Trophoblast cell (in vitro differentiated cells and primary cell): ENCODE measurements at regions not wholly inside any gene's neighbourhood (a gene's known extent, or its start where the extent isn't known, plus 50 kb on each side); places are given as distances from the start of the nearest gene placed in this dataset.
A peak's percentile ranks its signal among the peaks of the same experiment; 100 is the strongest.

Experiments
- DNase-seq, 2 donors: peaks; one replicate each; pipeline ENCODE4 v3.0.0-alpha.2; 2016
- H2AFZ ChIP-seq: 2 replicates; pipeline ENCODE4 v1.6.1; 2013; ENCODE audit warnings: low read length, moderate library complexity, mild to moderate bottlenecking; ENCODE audit not compliant: insufficient read depth, poor library complexity
- H2AK5ac ChIP-seq: 2 replicates; pipeline ENCODE4 v1.6.1; 2013; ENCODE audit warnings: mild to moderate bottlenecking, low read length
- H2BK120ac ChIP-seq: 2 replicates; pipeline ENCODE4 v1.6.1; 2013; ENCODE audit warnings: low read length, mild to moderate bottlenecking, moderate library complexity; ENCODE audit not compliant: insufficient read depth, poor library complexity
- H2BK12ac ChIP-seq: 2 replicates; pipeline ENCODE4 v1.6.1; 2013; ENCODE audit warnings: mild to moderate bottlenecking, low read length, moderate library complexity
- H2BK5ac ChIP-seq: 2 replicates; pipeline ENCODE4 v1.6.1; 2013; ENCODE audit warnings: low read length, low read depth, moderate library complexity, mild to moderate bottlenecking; ENCODE audit not compliant: poor library complexity
- H3K14ac ChIP-seq: 2 replicates; pipeline ENCODE4 v1.6.1; 2013; ENCODE audit warnings: mild to moderate bottlenecking, low read length
- H3K18ac ChIP-seq: 2 replicates; pipeline ENCODE4 v1.6.1; 2013; ENCODE audit warnings: mild to moderate bottlenecking, low read length
- H3K23ac ChIP-seq: 2 replicates; pipeline ENCODE4 v1.6.1; 2013; ENCODE audit warnings: low read length
- H3K27ac ChIP-seq: 2 replicates; pipeline ENCODE4 v1.5.1; 2013; ENCODE audit warnings: low read depth, mild to moderate bottlenecking, inconsistent platforms, low read length, moderate library complexity
- H3K27me3 ChIP-seq: 2 replicates; pipeline ENCODE4 v1.6.1; 2013; ENCODE audit warnings: inconsistent platforms, mild to moderate bottlenecking, low read length, moderate library complexity; ENCODE audit not compliant: insufficient read depth
- H3K36me3 ChIP-seq, 2 experiments: 1 replicate in 1 of 2; 2 replicates in 1 of 2; pipeline ENCODE4 v1.6.1; 2013; ENCODE audit warnings: low read length in 2 of 2, mild to moderate bottlenecking in 2 of 2, moderate library complexity in 1 of 2; ENCODE audit not compliant: insufficient read depth in 2 of 2, control insufficient read depth in 1 of 2
- H3K4ac ChIP-seq: 2 replicates; pipeline ENCODE4 v1.6.1; 2013; ENCODE audit warnings: low read depth, mild to moderate bottlenecking, low read length, moderate library complexity
- H3K4me1 ChIP-seq, 2 experiments: 1 replicate in 1 of 2; 2 replicates in 1 of 2; pipeline ENCODE4 v1.6.1; 2013; ENCODE audit warnings: low read length in 2 of 2, mild to moderate bottlenecking in 2 of 2, moderate library complexity in 1 of 2; ENCODE audit not compliant: insufficient read depth in 2 of 2, control insufficient read depth in 1 of 2
- H3K4me2 ChIP-seq: 2 replicates; pipeline ENCODE4 v1.6.1; 2013; ENCODE audit warnings: inconsistent platforms, mild to moderate bottlenecking, low read length, moderate library complexity
- H3K4me3 ChIP-seq: 2 replicates; pipeline ENCODE4 v1.5.1; 2013; ENCODE audit warnings: mild to moderate bottlenecking, low read depth, low read length, inconsistent platforms
- H3K79me1 ChIP-seq: one replicate; pipeline ENCODE4 v1.6.1; 2013; ENCODE audit warnings: low read length
- H3K79me2 ChIP-seq: 2 replicates; pipeline ENCODE4 v1.6.1; 2013; ENCODE audit warnings: low read length, mild to moderate bottlenecking; ENCODE audit not compliant: control insufficient read depth, insufficient read depth, poor library complexity
- H3K9ac ChIP-seq: 2 replicates; pipeline ENCODE4 v1.6.1; 2013; ENCODE audit warnings: mild to moderate bottlenecking, low read length
- H3K9me3 ChIP-seq: 2 replicates; pipeline ENCODE4 v1.6.1; 2013; ENCODE audit warnings: low read depth, mild to moderate bottlenecking, control low read depth, inconsistent platforms, low read length; ENCODE audit not compliant: insufficient read depth
- H4K12ac ChIP-seq: 2 replicates; pipeline ENCODE4 v1.6.1; 2013; ENCODE audit warnings: low read depth, mild to moderate bottlenecking, low read length, moderate library complexity
- H4K8ac ChIP-seq: 2 replicates; pipeline ENCODE4 v1.6.1; 2013; ENCODE audit warnings: low read depth, mild to moderate bottlenecking, low read length, moderate library complexity
- H4K91ac ChIP-seq: one replicate; pipeline ENCODE4 v1.6.1; 2013; ENCODE audit warnings: low read depth, mild to moderate bottlenecking, low read length, moderate library complexity
- WGBS: extraction: QIAGEN DNeasy Blood & Tissue Kit; methylation state at CpG from one replicate; pipeline ENCODE4 v1.1.7; 2013; ENCODE audit warnings: missing lambda C conversion rate; ENCODE audit not compliant: insufficient read length, insufficient coverage; ENCODE audit errors: extremely low coverage; 5-methylcytosine and 5-hydroxymethylcytosine counted together

GRCh38 chr6:22783931-22784330 lies 214.6 kb downstream of the HDGFL1 start:
- Histone ChIP-seq H3K27me3 (no peaks in the 10 kb centered on the region), H3K36me3 (no peaks in the 10 kb centered on the region), H3K9ac (no peak overlapping the region), H3K4me3 (no peak overlapping the region), H4K91ac (no peak overlapping the region), H3K79me1 (no peaks in the 10 kb centered on the region), H3K23ac (no peak overlapping the region), H2BK120ac (no peak overlapping the region), H3K4me2 (no peak overlapping the region), H3K14ac (no peak overlapping the region), H2BK12ac (no peak overlapping the region), H3K9me3 (peaks cover 4% of the 10 kb centered on the region), H4K8ac (no peak overlapping the region), H3K18ac (no peak overlapping the region), H3K27ac (no peak overlapping the region), H2AFZ (no peak overlapping the region), H3K79me2 (no peaks in the 10 kb centered on the region), H3K4me1 (no peaks in the 10 kb centered on the region), H4K12ac (no peak overlapping the region), H2AK5ac (no peak overlapping the region), H2BK5ac (no peak overlapping the region), H3K4ac (no peak overlapping the region)
- WGBS, result no CpG with 5 or more reads among the region's 4 CpGs
- DNase-seq, result no peak

GRCh38 chr6:22784601-22785410 lies 215.4 kb downstream of the HDGFL1 start:
- no peak for DNase-seq
- Histone ChIP-seq H3K23ac (peak overlapping the region; percentile 53), H3K18ac (no peak overlapping the region), H2BK12ac (no peak overlapping the region), H2AK5ac (no peak overlapping the region), H3K79me1 (no peaks in the 10 kb centered on the region), H3K9ac (no peak overlapping the region), H3K79me2 (no peaks in the 10 kb centered on the region), H3K4me1 (no peaks in the 10 kb centered on the region), H3K27ac (no peak overlapping the region), H3K4me3 (no peak overlapping the region), H3K14ac (no peak overlapping the region), H3K4me2 (no peak overlapping the region), H3K36me3 (no peaks in the 10 kb centered on the region), H3K27me3 (no peaks in the 10 kb centered on the region), H2BK5ac (no peak overlapping the region), H3K9me3 (no peaks in the 10 kb centered on the region), H2BK120ac (no peak overlapping the region), H4K12ac (no peak overlapping the region), H3K4ac (no peak overlapping the region), H4K8ac (no peak overlapping the region), H2AFZ (no peak overlapping the region), H4K91ac (no peak overlapping the region)
- WGBS, result no CpG with 5 or more reads among the region's 12 CpGs

GRCh38 chr6:22788038-22788437 lies 218.7 kb downstream of the HDGFL1 start:
- no peak for DNase-seq
- H3K27me3 ChIP-seq, result no peaks in the 10 kb centered on the region
- WGBS, result no CpG with 5 or more reads among the region's 7 CpGs

GRCh38 chr6:22789315-22789714 lies 219.9 kb downstream of the HDGFL1 start:
- WGBS, result no CpG with 5 or more reads among the region's 5 CpGs
- Histone ChIP-seq H3K4me1 (no peaks in the 10 kb centered on the region), H3K79me1 (no peaks in the 10 kb centered on the region), H3K14ac (no peak overlapping the region), H3K9ac (no peak overlapping the region), H3K36me3 (no peaks in the 10 kb centered on the region), H2BK5ac (no peak overlapping the region), H2AFZ (no peak overlapping the region), H2BK12ac (no peak overlapping the region), H3K18ac (no peak overlapping the region), H3K4ac (no peak overlapping the region), H3K4me3 (no peak overlapping the region), H3K27ac (no peak overlapping the region), H3K4me2 (no peak overlapping the region), H3K79me2 (no peaks in the 10 kb centered on the region), H4K91ac (no peak overlapping the region), H3K27me3 (no peaks in the 10 kb centered on the region), H2AK5ac (no peak overlapping the region), H3K23ac (no peak overlapping the region), H4K8ac (no peak overlapping the region), H4K12ac (no peak overlapping the region), H2BK120ac (no peak overlapping the region), H3K9me3 (no peaks in the 10 kb centered on the region)
- no peak for DNase-seq

More at GRCh38 chr6:22788038-22788437, 218.7 kb downstream of the HDGFL1 start:
- Histone ChIP-seq H3K79me1 (no peaks in the 10 kb centered on the region), H4K12ac (no peak overlapping the region), H3K9me3 (no peaks in the 10 kb centered on the region), H3K4ac (no peak overlapping the region), H4K91ac (no peak overlapping the region), H2BK5ac (no peak overlapping the region), H3K4me2 (no peak overlapping the region), H2AFZ (no peak overlapping the region), H2BK120ac (no peak overlapping the region), H3K27ac (no peak overlapping the region), H2AK5ac (no peak overlapping the region), H2BK12ac (no peak overlapping the region), H4K8ac (no peak overlapping the region), H3K79me2 (no peaks in the 10 kb centered on the region), H3K14ac (no peak overlapping the region), H3K9ac (no peak overlapping the region), H3K4me3 (no peak overlapping the region), H3K4me1 (no peaks in the 10 kb centered on the region), H3K36me3 (no peaks in the 10 kb centered on the region), H3K23ac (no peak overlapping the region), H3K18ac (no peak overlapping the region)
